HEK293 (cell line): ENCODE measurements at regions not wholly inside any gene's neighbourhood (a gene's known extent, or its start where the extent isn't known, plus 50 kb on each side); places are given as distances from the start of the nearest gene placed in this dataset.
A peak's percentile ranks its signal among the peaks of the same experiment; 100 is the strongest.

ENCODE experiments used
- GFI1B ChIP-seq: fragments of 450-650 bp; formaldehyde crosslinking; IDR thresholded peaks from 2 replicates; pipeline ENCODE4 v1.5.1; 2016; ENCODE audit warnings: missing biosample characterization, missing genetic modification characterization
- MEIS1 ChIP-seq: sonication (generic); formaldehyde crosslinking; IDR thresholded peaks from 2 replicates; pipeline ENCODE4 v1.8.1; 2022; ENCODE audit warnings: missing genetic modification reagents, mild to moderate bottlenecking, borderline replicate concordance
- REPIN1 ChIP-seq: fragments of 450-650 bp; formaldehyde crosslinking; IDR thresholded peaks from 2 replicates; pipeline ENCODE4 v1.5.1; 2017; ENCODE audit warnings: missing biosample characterization, missing genetic modification characterization, low read depth
- SP3 ChIP-seq: fragments of 450-650 bp; formaldehyde crosslinking; IDR thresholded peaks from 2 replicates; pipeline ENCODE4 v1.5.1; 2016; ENCODE audit warnings: missing biosample characterization, missing genetic modification characterization
- TRIM28 ChIP-seq: IDR thresholded peaks from 2 replicates; pipeline ENCODE4 v1.6.1; 2011; ENCODE audit warnings: low read length, control low read depth, borderline replicate concordance
- YY1 ChIP-seq: fragments of 450-650 bp; formaldehyde crosslinking; IDR thresholded peaks from 2 replicates; pipeline ENCODE4 v1.5.1; 2018; ENCODE audit warnings: missing biosample characterization, missing genetic modification characterization
- ZBTB8A ChIP-seq: fragments of 450-650 bp; formaldehyde crosslinking; IDR thresholded peaks from 2 replicates; pipeline ENCODE4 v1.5.1; 2016; ENCODE audit warnings: missing biosample characterization, missing genetic modification characterization
- ZFP3 ChIP-seq: fragments of 450-650 bp; formaldehyde crosslinking; IDR thresholded peaks from 2 replicates; pipeline ENCODE4 v1.5.1; 2016; ENCODE audit warnings: low read depth, missing biosample characterization, missing genetic modification characterization
- ZNF138 ChIP-seq: fragments of 450-650 bp; formaldehyde crosslinking; IDR thresholded peaks from 2 replicates; pipeline ENCODE4 v1.5.1; 2016; ENCODE audit warnings: missing biosample characterization, missing genetic modification characterization, borderline replicate concordance
- ZNF221 ChIP-seq: fragments of 450-650 bp; formaldehyde crosslinking; IDR thresholded peaks from 2 replicates; pipeline ENCODE4 v1.5.1; 2017; ENCODE audit warnings: missing biosample characterization, missing genetic modification characterization, borderline replicate concordance
- ZNF23 ChIP-seq: fragments of 450-650 bp; formaldehyde crosslinking; IDR thresholded peaks from 2 replicates; pipeline ENCODE4 v1.5.1; 2016; ENCODE audit warnings: missing biosample characterization, missing genetic modification characterization, borderline replicate concordance
- ZNF341 ChIP-seq: fragments of 450-650 bp; formaldehyde crosslinking; IDR thresholded peaks from 2 replicates; pipeline ENCODE4; 2016; ENCODE audit warnings: low read depth, missing biosample characterization, missing genetic modification characterization
- ZNF350 ChIP-seq: fragments of 450-650 bp; formaldehyde crosslinking; IDR thresholded peaks from 2 replicates; pipeline ENCODE4 v1.5.0; 2017; ENCODE audit warnings: missing biosample characterization, mild to moderate bottlenecking, missing genetic modification characterization
- ZNF394 ChIP-seq: fragments of 450-650 bp; formaldehyde crosslinking; IDR thresholded peaks from 2 replicates; pipeline ENCODE4 v1.5.1; 2016; ENCODE audit warnings: missing biosample characterization, missing genetic modification characterization, mild to moderate bottlenecking, moderate library complexity, borderline replicate concordance
- ZNF426 ChIP-seq: fragments of 450-650 bp; formaldehyde crosslinking; IDR thresholded peaks from 2 replicates; pipeline ENCODE4 v1.5.1; 2017; ENCODE audit warnings: missing biosample characterization, missing genetic modification characterization, mild to moderate bottlenecking, inconsistent platforms, moderate library complexity
- ZNF48 ChIP-seq: fragments of 450-650 bp; formaldehyde crosslinking; IDR thresholded peaks from 2 replicates; pipeline ENCODE4 v1.5.1; 2016; ENCODE audit warnings: missing biosample characterization, missing genetic modification characterization
- ZNF600 ChIP-seq: fragments of 450-650 bp; formaldehyde crosslinking; IDR thresholded peaks from 2 replicates; pipeline ENCODE4 v1.5.1; 2016; ENCODE audit warnings: missing biosample characterization, missing genetic modification characterization
- ZNF629 ChIP-seq: fragments of 450-650 bp; formaldehyde crosslinking; IDR thresholded peaks from 2 replicates; pipeline ENCODE4 v1.5.1; 2017; ENCODE audit warnings: missing biosample characterization, missing genetic modification characterization
- ZNF747 ChIP-seq: fragments of 450-650 bp; formaldehyde crosslinking; IDR thresholded peaks from 2 replicates; pipeline ENCODE4 v1.5.1; 2016; ENCODE audit warnings: missing biosample characterization, missing genetic modification characterization
- ZNF830 ChIP-seq: fragments of 450-650 bp; IDR thresholded peaks from 2 replicates; pipeline ENCODE4 v1.5.0; 2018; ENCODE audit warnings: missing biosample characterization, missing genetic modification characterization, low read depth, mild to moderate bottlenecking, moderate library complexity
- ZNF843 ChIP-seq: fragments of 450-650 bp; formaldehyde crosslinking; IDR thresholded peaks from 2 replicates; pipeline ENCODE4 v1.5.1; 2016; ENCODE audit warnings: missing biosample characterization, missing genetic modification characterization
- TF ChIP-seq, protein P1 (sequence below): fragments of 450-650 bp; formaldehyde crosslinking; IDR thresholded peaks from 2 replicates; pipeline ENCODE4 v1.5.1; 2016; ENCODE audit warnings: missing biosample characterization, missing genetic modification characterization
- TF ChIP-seq, protein P2 (sequence below): fragments of 450-650 bp; formaldehyde crosslinking; IDR thresholded peaks from 2 replicates; pipeline ENCODE4 v1.5.1; 2017; ENCODE audit warnings: missing biosample characterization, missing genetic modification characterization
- TF ChIP-seq, protein P3 (sequence below): fragments of 450-650 bp; formaldehyde crosslinking; conservative IDR thresholded peaks from 2 replicates; pipeline ENCODE4 v1.5.1; 2016; ENCODE audit warnings: low read depth, missing biosample characterization, missing genetic modification characterization
- TF ChIP-seq, protein P4 (sequence below): fragments of 450-650 bp; formaldehyde crosslinking; conservative IDR thresholded peaks from 2 replicates; pipeline ENCODE4 v1.5.1; 2016; ENCODE audit warnings: low read depth, missing biosample characterization, missing genetic modification characterization
- TF ChIP-seq, protein P5 (sequence below): fragments of 450-650 bp; formaldehyde crosslinking; IDR thresholded peaks from 2 replicates; pipeline ENCODE4 v1.5.1; 2016; ENCODE audit warnings: missing biosample characterization, missing genetic modification characterization

DNA sequence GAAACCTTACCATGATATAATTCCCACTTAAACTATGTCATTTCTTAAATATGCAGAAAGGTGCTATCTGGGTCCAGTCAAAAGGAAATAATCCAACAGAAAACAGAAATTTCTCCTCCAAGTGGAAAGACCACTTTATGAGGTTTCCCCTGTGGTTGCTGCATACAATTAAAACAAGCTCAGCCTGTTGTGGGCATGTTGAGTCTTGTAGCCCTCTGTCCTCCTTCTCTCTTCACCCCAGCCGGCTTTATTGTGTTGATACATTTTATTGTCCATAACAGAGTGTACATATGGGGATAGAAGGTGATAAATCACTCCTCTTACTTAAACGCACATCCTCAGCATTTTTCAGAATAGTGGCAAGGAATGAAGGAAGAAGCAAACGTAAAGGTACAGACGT, 126.0 kb upstream of the MTNR1B start (continued):
- TF ChIP-seq SP3 (tag by site-specific recombination): no peak
- peak; percentile 75; the same call in 1 of the 2 replicates for TF ChIP-seq TRIM28
- TF ChIP-seq ZNF426: no peak
- TF ChIP-seq ZNF394 (tag by site-specific recombination): peak; percentile 45; the same call in 1 of the 2 replicates
- TF ChIP-seq, protein P1, sequence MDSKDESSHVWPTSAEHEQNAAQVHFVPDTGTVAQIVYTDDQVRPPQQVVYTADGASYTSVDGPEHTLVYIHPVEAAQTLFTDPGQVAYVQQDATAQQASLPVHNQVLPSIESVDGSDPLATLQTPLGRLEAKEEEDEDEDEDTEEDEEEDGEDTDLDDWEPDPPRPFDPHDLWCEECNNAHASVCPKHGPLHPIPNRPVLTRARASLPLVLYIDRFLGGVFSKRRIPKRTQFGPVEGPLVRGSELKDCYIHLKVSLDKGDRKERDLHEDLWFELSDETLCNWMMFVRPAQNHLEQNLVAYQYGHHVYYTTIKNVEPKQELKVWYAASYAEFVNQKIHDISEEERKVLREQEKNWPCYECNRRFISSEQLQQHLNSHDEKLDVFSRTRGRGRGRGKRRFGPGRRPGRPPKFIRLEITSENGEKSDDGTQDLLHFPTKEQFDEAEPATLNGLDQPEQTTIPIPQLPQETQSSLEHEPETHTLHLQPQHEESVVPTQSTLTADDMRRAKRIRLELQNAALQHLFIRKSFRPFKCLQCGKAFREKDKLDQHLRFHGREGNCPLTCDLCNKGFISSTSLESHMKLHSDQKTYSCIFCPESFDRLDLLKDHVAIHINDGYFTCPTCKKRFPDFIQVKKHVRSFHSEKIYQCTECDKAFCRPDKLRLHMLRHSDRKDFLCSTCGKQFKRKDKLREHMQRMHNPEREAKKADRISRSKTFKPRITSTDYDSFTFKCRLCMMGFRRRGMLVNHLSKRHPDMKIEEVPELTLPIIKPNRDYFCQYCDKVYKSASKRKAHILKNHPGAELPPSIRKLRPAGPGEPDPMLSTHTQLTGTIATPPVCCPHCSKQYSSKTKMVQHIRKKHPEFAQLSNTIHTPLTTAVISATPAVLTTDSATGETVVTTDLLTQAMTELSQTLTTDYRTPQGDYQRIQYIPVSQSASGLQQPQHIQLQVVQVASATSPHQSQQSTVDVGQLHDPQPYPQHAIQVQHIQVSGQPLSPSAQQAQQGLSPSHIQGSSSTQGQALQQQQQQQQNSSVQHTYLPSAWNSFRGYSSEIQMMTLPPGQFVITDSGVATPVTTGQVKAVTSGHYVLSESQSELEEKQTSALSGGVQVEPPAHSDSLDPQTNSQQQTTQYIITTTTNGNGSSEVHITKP (tag by site-specific recombination): no peak
- TF ChIP-seq GFI1B (tag by site-specific recombination): peak; percentile 53; the same call in 1 of the 2 replicates
- no peak for TF ChIP-seq ZNF48 (tag by site-specific recombination)
- TF ChIP-seq ZNF843 (tag by site-specific recombination): peak; percentile 93
- TF ChIP-seq, protein P2, sequence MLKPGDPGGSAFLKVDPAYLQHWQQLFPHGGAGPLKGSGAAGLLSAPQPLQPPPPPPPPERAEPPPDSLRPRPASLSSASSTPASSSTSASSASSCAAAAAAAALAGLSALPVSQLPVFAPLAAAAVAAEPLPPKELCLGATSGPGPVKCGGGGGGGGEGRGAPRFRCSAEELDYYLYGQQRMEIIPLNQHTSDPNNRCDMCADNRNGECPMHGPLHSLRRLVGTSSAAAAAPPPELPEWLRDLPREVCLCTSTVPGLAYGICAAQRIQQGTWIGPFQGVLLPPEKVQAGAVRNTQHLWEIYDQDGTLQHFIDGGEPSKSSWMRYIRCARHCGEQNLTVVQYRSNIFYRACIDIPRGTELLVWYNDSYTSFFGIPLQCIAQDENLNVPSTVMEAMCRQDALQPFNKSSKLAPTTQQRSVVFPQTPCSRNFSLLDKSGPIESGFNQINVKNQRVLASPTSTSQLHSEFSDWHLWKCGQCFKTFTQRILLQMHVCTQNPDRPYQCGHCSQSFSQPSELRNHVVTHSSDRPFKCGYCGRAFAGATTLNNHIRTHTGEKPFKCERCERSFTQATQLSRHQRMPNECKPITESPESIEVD (tag by site-specific recombination): peak; percentile 91
- TF ChIP-seq ZBTB8A (tag by site-specific recombination): peak; percentile 90
- TF ChIP-seq ZNF600 (tag by site-specific recombination): no peak
- no peak for TF ChIP-seq ZNF221 (tag by site-specific recombination)
- TF ChIP-seq ZNF138: no peak
- TF ChIP-seq, protein P3, sequence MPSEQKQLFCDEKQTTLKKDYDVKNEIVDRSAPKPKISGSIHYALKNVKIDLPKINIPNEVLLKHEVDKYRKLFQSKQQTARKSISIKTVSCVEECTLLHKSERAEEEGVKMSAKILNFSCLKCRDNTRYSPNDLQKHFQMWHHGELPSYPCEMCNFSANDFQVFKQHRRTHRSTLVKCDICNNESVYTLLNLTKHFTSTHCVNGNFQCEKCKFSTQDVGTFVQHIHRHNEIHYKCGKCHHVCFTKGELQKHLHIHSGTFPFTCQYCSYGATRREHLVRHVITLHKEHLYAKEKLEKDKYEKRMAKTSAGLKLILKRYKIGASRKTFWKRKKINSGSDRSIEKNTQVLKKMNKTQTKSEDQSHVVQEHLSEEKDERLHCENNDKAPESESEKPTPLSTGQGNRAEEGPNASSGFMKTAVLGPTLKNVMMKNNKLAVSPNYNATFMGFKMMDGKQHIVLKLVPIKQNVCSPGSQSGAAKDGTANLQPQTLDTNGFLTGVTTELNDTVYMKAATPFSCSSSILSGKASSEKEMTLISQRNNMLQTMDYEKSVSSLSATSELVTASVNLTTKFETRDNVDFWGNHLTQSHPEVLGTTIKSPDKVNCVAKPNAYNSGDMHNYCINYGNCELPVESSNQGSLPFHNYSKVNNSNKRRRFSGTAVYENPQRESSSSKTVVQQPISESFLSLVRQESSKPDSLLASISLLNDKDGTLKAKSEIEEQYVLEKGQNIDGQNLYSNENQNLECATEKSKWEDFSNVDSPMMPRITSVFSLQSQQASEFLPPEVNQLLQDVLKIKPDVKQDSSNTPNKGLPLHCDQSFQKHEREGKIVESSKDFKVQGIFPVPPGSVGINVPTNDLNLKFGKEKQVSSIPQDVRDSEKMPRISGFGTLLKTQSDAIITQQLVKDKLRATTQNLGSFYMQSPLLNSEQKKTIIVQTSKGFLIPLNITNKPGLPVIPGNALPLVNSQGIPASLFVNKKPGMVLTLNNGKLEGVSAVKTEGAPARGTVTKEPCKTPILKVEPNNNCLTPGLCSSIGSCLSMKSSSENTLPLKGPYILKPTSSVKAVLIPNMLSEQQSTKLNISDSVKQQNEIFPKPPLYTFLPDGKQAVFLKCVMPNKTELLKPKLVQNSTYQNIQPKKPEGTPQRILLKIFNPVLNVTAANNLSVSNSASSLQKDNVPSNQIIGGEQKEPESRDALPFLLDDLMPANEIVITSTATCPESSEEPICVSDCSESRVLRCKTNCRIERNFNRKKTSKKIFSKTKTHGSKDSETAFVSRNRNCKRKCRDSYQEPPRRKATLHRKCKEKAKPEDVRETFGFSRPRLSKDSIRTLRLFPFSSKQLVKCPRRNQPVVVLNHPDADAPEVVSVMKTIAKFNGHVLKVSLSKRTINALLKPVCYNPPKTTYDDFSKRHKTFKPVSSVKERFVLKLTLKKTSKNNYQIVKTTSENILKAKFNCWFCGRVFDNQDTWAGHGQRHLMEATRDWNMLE (tag by site-specific recombination): no peak
- TF ChIP-seq, protein P4, sequence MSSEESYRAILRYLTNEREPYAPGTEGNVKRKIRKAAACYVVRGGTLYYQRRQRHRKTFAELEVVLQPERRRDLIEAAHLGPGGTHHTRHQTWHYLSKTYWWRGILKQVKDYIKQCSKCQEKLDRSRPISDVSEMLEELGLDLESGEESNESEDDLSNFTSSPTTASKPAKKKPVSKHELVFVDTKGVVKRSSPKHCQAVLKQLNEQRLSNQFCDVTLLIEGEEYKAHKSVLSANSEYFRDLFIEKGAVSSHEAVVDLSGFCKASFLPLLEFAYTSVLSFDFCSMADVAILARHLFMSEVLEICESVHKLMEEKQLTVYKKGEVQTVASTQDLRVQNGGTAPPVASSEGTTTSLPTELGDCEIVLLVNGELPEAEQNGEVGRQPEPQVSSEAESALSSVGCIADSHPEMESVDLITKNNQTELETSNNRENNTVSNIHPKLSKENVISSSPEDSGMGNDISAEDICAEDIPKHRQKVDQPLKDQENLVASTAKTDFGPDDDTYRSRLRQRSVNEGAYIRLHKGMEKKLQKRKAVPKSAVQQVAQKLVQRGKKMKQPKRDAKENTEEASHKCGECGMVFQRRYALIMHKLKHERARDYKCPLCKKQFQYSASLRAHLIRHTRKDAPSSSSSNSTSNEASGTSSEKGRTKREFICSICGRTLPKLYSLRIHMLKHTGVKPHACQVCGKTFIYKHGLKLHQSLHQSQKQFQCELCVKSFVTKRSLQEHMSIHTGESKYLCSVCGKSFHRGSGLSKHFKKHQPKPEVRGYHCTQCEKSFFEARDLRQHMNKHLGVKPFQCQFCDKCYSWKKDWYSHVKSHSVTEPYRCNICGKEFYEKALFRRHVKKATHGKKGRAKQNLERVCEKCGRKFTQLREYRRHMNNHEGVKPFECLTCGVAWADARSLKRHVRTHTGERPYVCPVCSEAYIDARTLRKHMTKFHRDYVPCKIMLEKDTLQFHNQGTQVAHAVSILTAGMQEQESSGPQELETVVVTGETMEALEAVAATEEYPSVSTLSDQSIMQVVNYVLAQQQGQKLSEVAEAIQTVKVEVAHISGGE: no peak
- TF ChIP-seq ZNF747: no peak
- TF ChIP-seq ZFP3 (tag by site-specific recombination): no peak
- TF ChIP-seq, protein P5, sequence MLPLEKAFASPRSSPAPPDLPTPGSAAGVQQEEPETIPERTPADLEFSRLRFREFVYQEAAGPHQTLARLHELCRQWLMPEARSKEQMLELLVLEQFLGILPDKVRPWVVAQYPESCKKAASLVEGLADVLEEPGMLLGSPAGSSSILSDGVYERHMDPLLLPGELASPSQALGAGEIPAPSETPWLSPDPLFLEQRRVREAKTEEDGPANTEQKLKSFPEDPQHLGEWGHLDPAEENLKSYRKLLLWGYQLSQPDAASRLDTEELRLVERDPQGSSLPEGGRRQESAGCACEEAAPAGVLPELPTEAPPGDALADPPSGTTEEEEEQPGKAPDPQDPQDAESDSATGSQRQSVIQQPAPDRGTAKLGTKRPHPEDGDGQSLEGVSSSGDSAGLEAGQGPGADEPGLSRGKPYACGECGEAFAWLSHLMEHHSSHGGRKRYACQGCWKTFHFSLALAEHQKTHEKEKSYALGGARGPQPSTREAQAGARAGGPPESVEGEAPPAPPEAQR: no peak
- no peak for TF ChIP-seq MEIS1 (CRISPR knock-in tag)
- TF ChIP-seq YY1: no peak
- no peak for TF ChIP-seq ZNF23 (tag by site-specific recombination)
- TF ChIP-seq ZNF350 (tag by site-specific recombination): no peak
- TF ChIP-seq ZNF629 (tag by site-specific recombination): peak; percentile 68
- no peak for TF ChIP-seq ZNF341 (tag by site-specific recombination)
- TF ChIP-seq ZNF830 (tag by site-specific recombination): no peak
- TF ChIP-seq REPIN1: no peak
